ENCODE measurements at regions not wholly inside any gene's neighbourhood (a gene's known extent, or its start where the extent isn't known, plus 50 kb on each side); places are given as distances from the start of the nearest gene placed in this dataset.

DNA sequence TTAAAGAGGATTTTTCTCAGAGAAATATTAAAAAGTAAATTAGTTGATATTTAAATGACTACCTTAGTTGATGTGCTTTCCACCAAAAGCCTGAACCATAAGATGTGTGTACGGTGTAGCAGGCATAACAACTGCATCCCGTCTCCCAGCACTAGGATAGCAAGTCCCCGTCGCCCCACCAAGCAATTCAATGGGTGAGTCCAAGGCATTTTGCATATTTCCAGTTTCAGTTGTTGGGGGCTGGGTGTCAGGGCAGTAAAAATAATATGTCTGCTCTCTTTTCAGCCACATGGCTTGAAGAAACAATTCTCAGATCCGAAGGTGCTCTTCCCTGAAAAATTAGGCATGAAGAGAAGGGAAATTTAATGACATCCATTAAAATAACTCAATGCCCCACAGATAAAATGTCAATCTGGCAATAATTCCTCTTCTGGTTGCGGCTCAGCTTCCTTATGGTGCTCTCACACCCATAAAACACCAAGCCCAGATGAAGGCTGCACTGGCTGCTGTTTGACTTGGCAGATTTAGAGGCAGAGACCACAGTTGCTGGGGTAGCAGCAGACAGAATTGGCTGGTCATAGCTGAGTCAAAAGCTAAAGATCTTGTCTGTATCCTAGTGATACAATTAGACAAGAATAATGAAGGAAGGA, 124.4 kb upstream of the ADCY2 start:
- TF ChIP-seq, protein P1, sequence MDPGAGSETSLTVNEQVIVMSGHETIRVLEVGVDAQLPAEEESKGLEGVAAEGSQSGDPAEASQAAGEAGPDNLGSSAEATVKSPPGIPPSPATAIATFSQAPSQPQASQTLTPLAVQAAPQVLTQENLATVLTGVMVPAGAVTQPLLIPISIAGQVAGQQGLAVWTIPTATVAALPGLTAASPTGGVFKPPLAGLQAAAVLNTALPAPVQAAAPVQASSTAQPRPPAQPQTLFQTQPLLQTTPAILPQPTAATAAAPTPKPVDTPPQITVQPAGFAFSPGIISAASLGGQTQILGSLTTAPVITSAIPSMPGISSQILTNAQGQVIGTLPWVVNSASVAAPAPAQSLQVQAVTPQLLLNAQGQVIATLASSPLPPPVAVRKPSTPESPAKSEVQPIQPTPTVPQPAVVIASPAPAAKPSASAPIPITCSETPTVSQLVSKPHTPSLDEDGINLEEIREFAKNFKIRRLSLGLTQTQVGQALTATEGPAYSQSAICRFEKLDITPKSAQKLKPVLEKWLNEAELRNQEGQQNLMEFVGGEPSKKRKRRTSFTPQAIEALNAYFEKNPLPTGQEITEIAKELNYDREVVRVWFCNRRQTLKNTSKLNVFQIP (CRISPR knock-in tag; IDR thresholded peaks at IDR 0.05; ENCODE audit: borderline replicate concordance, low read depth), result no peak
- TF ChIP-seq ZNF70 (CRISPR knock-in tag; IDR thresholded peaks at IDR 0.05) (no peak), SNAI2 (CRISPR knock-in tag; IDR thresholded peaks at IDR 0.05) (no peak), GLIS3 (CRISPR knock-in tag; IDR thresholded peaks at IDR 0.05) (no peak), RARB (CRISPR knock-in tag; IDR thresholded peaks at IDR 0.05) (no peak), ZFP3 (CRISPR knock-in tag; IDR thresholded peaks at IDR 0.05) (no peak), PPARA (CRISPR knock-in tag; IDR thresholded peaks at IDR 0.05; ENCODE audit: borderline replicate concordance) (no peak), ESRRG (CRISPR knock-in tag; IDR thresholded peaks at IDR 0.05) (no peak), ARNTL (CRISPR knock-in tag; IDR thresholded peaks at IDR 0.05; ENCODE audit: borderline replicate concordance, low read depth) (no peak), ZFP30 (CRISPR knock-in tag; IDR thresholded peaks at IDR 0.05) (no peak), ISL1 (CRISPR knock-in tag; IDR thresholded peaks at IDR 0.05) (no peak), ZNF565 (CRISPR knock-in tag; conservative IDR thresholded peaks at IDR 0.05; ENCODE audit: low read depth) (no peak), ZC3H10 (CRISPR knock-in tag; IDR thresholded peaks at IDR 0.05) (no peak), TCF4 (CRISPR knock-in tag; IDR thresholded peaks at IDR 0.05; ENCODE audit: borderline replicate concordance) (no peak), OSR1 (CRISPR knock-in tag; IDR thresholded peaks at IDR 0.05) (no peak), TOX (CRISPR knock-in tag; IDR thresholded peaks at IDR 0.05; ENCODE audit: borderline replicate concordance) (no peak), ZNF8 (CRISPR knock-in tag; IDR thresholded peaks at IDR 0.05) (no peak)
- TF ChIP-seq, protein P2, sequence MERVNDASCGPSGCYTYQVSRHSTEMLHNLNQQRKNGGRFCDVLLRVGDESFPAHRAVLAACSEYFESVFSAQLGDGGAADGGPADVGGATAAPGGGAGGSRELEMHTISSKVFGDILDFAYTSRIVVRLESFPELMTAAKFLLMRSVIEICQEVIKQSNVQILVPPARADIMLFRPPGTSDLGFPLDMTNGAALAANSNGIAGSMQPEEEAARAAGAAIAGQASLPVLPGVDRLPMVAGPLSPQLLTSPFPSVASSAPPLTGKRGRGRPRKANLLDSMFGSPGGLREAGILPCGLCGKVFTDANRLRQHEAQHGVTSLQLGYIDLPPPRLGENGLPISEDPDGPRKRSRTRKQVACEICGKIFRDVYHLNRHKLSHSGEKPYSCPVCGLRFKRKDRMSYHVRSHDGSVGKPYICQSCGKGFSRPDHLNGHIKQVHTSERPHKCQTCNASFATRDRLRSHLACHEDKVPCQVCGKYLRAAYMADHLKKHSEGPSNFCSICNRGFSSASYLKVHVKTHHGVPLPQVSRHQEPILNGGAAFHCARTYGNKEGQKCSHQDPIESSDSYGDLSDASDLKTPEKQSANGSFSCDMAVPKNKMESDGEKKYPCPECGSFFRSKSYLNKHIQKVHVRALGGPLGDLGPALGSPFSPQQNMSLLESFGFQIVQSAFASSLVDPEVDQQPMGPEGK (CRISPR knock-in tag; IDR thresholded peaks at IDR 0.05; ENCODE audit: borderline replicate concordance), result no peak
- TF ChIP-seq, protein P3, sequence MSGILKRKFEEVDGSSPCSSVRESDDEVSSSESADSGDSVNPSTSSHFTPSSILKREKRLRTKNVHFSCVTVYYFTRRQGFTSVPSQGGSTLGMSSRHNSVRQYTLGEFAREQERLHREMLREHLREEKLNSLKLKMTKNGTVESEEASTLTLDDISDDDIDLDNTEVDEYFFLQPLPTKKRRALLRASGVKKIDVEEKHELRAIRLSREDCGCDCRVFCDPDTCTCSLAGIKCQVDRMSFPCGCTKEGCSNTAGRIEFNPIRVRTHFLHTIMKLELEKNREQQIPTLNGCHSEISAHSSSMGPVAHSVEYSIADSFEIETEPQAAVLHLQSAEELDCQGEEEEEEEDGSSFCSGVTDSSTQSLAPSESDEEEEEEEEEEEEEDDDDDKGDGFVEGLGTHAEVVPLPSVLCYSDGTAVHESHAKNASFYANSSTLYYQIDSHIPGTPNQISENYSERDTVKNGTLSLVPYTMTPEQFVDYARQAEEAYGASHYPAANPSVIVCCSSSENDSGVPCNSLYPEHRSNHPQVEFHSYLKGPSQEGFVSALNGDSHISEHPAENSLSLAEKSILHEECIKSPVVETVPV (CRISPR knock-in tag; IDR thresholded peaks at IDR 0.05), result no peak
- no peak for ATAC-seq

DNA sequence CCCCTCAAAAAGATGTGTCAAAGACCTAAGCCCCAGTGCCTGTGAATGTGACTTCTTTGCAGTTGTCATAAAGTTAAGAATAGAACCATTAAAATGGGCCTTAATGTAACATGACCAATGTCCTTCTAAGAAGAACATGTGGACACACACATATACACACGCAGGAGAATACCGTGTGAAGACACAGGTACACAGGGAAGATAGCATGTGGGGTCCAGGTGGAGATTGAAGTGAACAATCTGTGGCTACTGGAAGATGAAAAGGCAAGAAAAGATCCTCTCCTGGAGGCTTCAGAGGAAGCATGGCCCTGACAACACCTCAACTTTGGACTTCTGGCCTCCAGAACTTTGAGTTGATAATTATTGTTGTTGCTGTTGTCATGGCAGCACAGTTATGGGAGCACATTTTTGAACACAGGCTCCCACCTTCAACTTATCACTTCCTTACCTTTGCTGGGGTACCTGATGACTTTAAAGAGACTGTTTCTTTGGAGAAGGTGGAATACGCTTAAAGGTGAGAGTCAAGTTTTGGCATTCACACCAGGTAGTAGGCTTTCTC, 123.5 kb upstream of the ADCY2 start:
- no peak for ATAC-seq
- TF ChIP-seq ZNF565 (CRISPR knock-in tag; conservative IDR thresholded peaks at IDR 0.05; ENCODE audit: low read depth), result no peak

DNA sequence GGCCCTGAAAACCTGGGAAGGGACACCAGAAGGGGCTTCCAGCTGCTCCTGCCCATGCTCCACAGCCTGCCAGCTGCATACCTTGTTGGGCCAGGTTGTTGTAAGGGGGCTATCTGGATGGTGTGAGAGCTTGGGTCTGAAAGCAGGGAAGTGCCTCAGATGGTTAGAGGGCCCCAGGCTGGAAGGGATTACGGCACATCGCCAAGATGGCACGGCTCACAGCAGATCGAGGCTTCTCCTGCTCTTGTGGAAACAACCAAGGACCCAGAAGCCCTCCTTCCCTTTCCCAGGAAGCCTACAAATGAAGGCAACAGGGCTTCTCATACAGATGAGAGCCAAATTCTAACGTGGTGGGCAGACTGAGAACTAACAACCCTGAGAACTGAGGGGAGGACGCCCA, 121.7 kb upstream of the ADCY2 start:
- no peak for ATAC-seq
- TF ChIP-seq OSR1 (CRISPR knock-in tag; IDR thresholded peaks at IDR 0.05) (no peak), BACH2 (CRISPR knock-in tag; IDR thresholded peaks at IDR 0.05; ENCODE audit: borderline replicate concordance) (no peak), TCF4 (CRISPR knock-in tag; IDR thresholded peaks at IDR 0.05; ENCODE audit: borderline replicate concordance) (no peak), ZNF565 (CRISPR knock-in tag; conservative IDR thresholded peaks at IDR 0.05; ENCODE audit: low read depth) (no peak), ZNF8 (CRISPR knock-in tag; IDR thresholded peaks at IDR 0.05) (no peak), ESRRG (CRISPR knock-in tag; IDR thresholded peaks at IDR 0.05) (no peak), TOX (CRISPR knock-in tag; IDR thresholded peaks at IDR 0.05; ENCODE audit: borderline replicate concordance) (no peak), ZFP30 (CRISPR knock-in tag; IDR thresholded peaks at IDR 0.05) (no peak), CSDC2 (CRISPR knock-in tag; IDR thresholded peaks at IDR 0.05) (no peak), GLIS3 (CRISPR knock-in tag; IDR thresholded peaks at IDR 0.05) (no peak)
- TF ChIP-seq, protein P2 (CRISPR knock-in tag; IDR thresholded peaks at IDR 0.05; ENCODE audit: borderline replicate concordance), result no peak
- TF ChIP-seq, protein P3 (CRISPR knock-in tag; IDR thresholded peaks at IDR 0.05), result no peak
- TF ChIP-seq, protein P4, sequence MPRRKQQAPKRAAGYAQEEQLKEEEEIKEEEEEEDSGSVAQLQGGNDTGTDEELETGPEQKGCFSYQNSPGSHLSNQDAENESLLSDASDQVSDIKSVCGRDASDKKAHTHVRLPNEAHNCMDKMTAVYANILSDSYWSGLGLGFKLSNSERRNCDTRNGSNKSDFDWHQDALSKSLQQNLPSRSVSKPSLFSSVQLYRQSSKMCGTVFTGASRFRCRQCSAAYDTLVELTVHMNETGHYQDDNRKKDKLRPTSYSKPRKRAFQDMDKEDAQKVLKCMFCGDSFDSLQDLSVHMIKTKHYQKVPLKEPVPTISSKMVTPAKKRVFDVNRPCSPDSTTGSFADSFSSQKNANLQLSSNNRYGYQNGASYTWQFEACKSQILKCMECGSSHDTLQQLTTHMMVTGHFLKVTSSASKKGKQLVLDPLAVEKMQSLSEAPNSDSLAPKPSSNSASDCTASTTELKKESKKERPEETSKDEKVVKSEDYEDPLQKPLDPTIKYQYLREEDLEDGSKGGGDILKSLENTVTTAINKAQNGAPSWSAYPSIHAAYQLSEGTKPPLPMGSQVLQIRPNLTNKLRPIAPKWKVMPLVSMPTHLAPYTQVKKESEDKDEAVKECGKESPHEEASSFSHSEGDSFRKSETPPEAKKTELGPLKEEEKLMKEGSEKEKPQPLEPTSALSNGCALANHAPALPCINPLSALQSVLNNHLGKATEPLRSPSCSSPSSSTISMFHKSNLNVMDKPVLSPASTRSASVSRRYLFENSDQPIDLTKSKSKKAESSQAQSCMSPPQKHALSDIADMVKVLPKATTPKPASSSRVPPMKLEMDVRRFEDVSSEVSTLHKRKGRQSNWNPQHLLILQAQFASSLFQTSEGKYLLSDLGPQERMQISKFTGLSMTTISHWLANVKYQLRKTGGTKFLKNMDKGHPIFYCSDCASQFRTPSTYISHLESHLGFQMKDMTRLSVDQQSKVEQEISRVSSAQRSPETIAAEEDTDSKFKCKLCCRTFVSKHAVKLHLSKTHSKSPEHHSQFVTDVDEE (CRISPR knock-in tag; IDR thresholded peaks at IDR 0.05), result no peak
- TF ChIP-seq, protein P1 (CRISPR knock-in tag; IDR thresholded peaks at IDR 0.05; ENCODE audit: borderline replicate concordance, low read depth), result no peak
